NCI-H1092 treated with DMSO at 0.1 percent for 48 hours (cell line): ENCODE measurements at regions not wholly inside any gene's neighbourhood (a gene's known extent, or its start where the extent isn't known, plus 50 kb on each side); places are given as distances from the start of the nearest gene placed in this dataset.
A peak's percentile ranks its signal among the peaks of the same experiment; 100 is the strongest.
"Not testable (repeated sequence)": the region's sequence is repeated elsewhere in the genome, so short reads cannot be mapped to it uniquely, and the experiment has no call there.

Source experiments
- DNase-seq: peaks from one replicate; lab custom pipeline; 2025; lab: John Stamatoyannopoulos, UW

- DNase-seq: peak; percentile 26
Observed at GRCh38 chrX:131827935-131828334, 195.2 kb upstream of the STK26 start.

- DNase-seq: peak; percentile 7
Observed at GRCh38 chrX:131828482-131828881, 194.6 kb upstream of the STK26 start.

- DNase-seq: peak; percentile 94
Observed at GRCh38 chrX:131830400-131831184, 192.5 kb upstream of the STK26 start.

- DNase-seq: no peak
Observed at GRCh38 chrX:131831185-131831520, 191.9 kb upstream of the STK26 start.

GRCh38 chrX:131836161-131836560 is 186.9 kb upstream of the STK26 start:
- no peak for DNase-seq

- no peak for DNase-seq
Observed at GRCh38 chrX:131837325-131837724, 185.8 kb upstream of the STK26 start.

- no peak for DNase-seq
Observed at GRCh38 chrX:131840799-131841495, 182.2 kb upstream of the STK26 start.

- peak; percentile 33 for DNase-seq
Observed at GRCh38 chrX:131841496-131842437, 181.3 kb upstream of the STK26 start.

GRCh38 chrX:131843987-131844386 is 179.1 kb upstream of the STK26 start:
- no peak for DNase-seq

GRCh38 chrX:131845201-131845600 is 177.9 kb upstream of the STK26 start:
- DNase-seq: no peak

GRCh38 chrX:131845771-131846170 is 177.3 kb upstream of the STK26 start:
- no peak for DNase-seq

GRCh38 chrX:131850964-131851363 is 172.1 kb upstream of the STK26 start:
- DNase-seq: not testable (repeated sequence)

GRCh38 chrX:131853440-131853839 is 169.7 kb upstream of the STK26 start:
- DNase-seq: no peak

GRCh38 chrX:131854581-131854980 is 168.5 kb upstream of the STK26 start:
- DNase-seq: no peak

GRCh38 chrX:131861088-131861787 is 161.9 kb upstream of the STK26 start:
- no peak for DNase-seq

- no peak for DNase-seq
Observed at GRCh38 chrX:131862321-131862720, 160.8 kb upstream of the STK26 start.

- DNase-seq: no peak
Observed at GRCh38 chrX:131869182-131869581, 153.9 kb upstream of the STK26 start.

GRCh38 chrX:131874300-131874699 is 148.8 kb upstream of the STK26 start:
- no peak for DNase-seq

GRCh38 chrX:131875827-131876226 is 147.3 kb upstream of the STK26 start:
- not testable (repeated sequence) for DNase-seq

GRCh38 chrX:131881194-131881593 is 141.9 kb upstream of the STK26 start:
- DNase-seq: no peak

GRCh38 chrX:131885042-131885441 is 138.1 kb upstream of the STK26 start:
- not testable (repeated sequence) for DNase-seq

GRCh38 chrX:131893857-131894256 is 129.2 kb upstream of the STK26 start:
- DNase-seq: not testable (repeated sequence)
